ENCODE measurements at regions not wholly inside any gene's neighbourhood (a gene's known extent, or its start where the extent isn't known, plus 50 kb on each side); places are given as distances from the start of the nearest gene placed in this dataset.

- Histone ChIP-seq H2BK12ac (ENCODE audit: low read depth, low read length) (no peak overlapping the region), H3K4me2 (ENCODE audit: insufficient read depth in 1 of 2, low read depth in 2 of 2, low read length in 2 of 2) (no peak overlapping the region), H4K5ac (ENCODE audit: insufficient read length, low read depth, low read length) (no peak overlapping the region), H4K91ac (replicated peaks; ENCODE audit: insufficient read length, low read length) (no peak overlapping the region), H3K4me1 (replicated peaks in 1 of 4; ENCODE audit: control insufficient read depth in 3 of 4, insufficient read depth in 4 of 4, low read length in 3 of 4) (no peaks in the 10 kb centered on the region), H3K14ac (ENCODE audit: insufficient read length) (no peak overlapping the region), H3K4me3 (ENCODE audit: extremely low read depth in 1 of 4, insufficient read depth in 2 of 4, low read depth in 3 of 4, low read length in 4 of 4) (no peak overlapping the region), H2AFZ (ENCODE audit: low read length) (peak overlapping the region; percentile 91), H3K4ac (replicated peaks; ENCODE audit: insufficient read length, low read depth, low read length) (no peak overlapping the region), H3K36me3 (ENCODE audit: control insufficient read depth in 2 of 4, insufficient read depth in 4 of 4, low read length in 3 of 4) (no peaks in the 10 kb centered on the region), H2BK20ac (ENCODE audit: low read length) (no peak overlapping the region), H3K56ac (replicated peaks; ENCODE audit: insufficient read length, low read depth, low read length) (no peak overlapping the region), H3K79me2 (ENCODE audit: control insufficient read depth in 1 of 2, insufficient read depth in 2 of 2, low read length in 2 of 2) (no peaks in the 10 kb centered on the region), H3K9me3 (ENCODE audit: insufficient read depth in 2 of 2, low read depth in 1 of 2, low read length in 1 of 2) (no peaks in the 10 kb centered on the region), H3K79me1 (ENCODE audit: low read depth, low read length) (no peaks in the 10 kb centered on the region), H4K20me1 (replicated peaks in 1 of 2; ENCODE audit: control insufficient read depth in 1 of 2, insufficient read depth in 2 of 2, low read length in 2 of 2) (no peaks in the 10 kb centered on the region), H2AK5ac (ENCODE audit: low read depth, low read length) (no peak overlapping the region), H3K9ac (replicated peaks in 1 of 4; ENCODE audit: extremely low read depth in 1 of 4, low read depth in 3 of 4, low read length in 3 of 4) (no peak overlapping the region), H3K27me3 (replicated peaks in 1 of 4; ENCODE audit: control insufficient read depth in 3 of 4, extremely low read depth in 1 of 4, insufficient read depth in 3 of 4, low read length in 3 of 4) (no peaks in the 10 kb centered on the region), H4K8ac (ENCODE audit: extremely low read depth, insufficient read depth, low read length) (no peak overlapping the region), H2BK15ac (ENCODE audit: low read length) (no peak overlapping the region), H3K27ac (ENCODE audit: low read depth, low read length) (no peak overlapping the region), H3K23ac (ENCODE audit: insufficient read length) (no peak overlapping the region), H2BK5ac (ENCODE audit: low read depth, low read length) (no peak overlapping the region), H3K23me2 (ENCODE audit: low read depth, low read length) (no peaks in the 10 kb centered on the region), H3K18ac (ENCODE audit: extremely low read depth, low read length) (no peak overlapping the region), H2BK120ac (replicated peaks; ENCODE audit: low read depth, low read length) (no peak overlapping the region)
- ChIA-PET POLR2A (ENCODE audit: partially characterized antibody) (no interaction called here), CTCF (ENCODE audit: partially characterized antibody) (interaction anchor here (1.3 kb wide), 1 partner anchor 54 kb away, joined by 7 read pairs; no protein-coding TSS in a partner anchor)
- no peak for TF ChIP-seq GABPA (IDR thresholded peaks at IDR 0.05; ENCODE audit: borderline replicate concordance, insufficient read depth, low read length)
- TF ChIP-seq EP300 (IDR thresholded peaks at IDR 0.05; ENCODE audit: borderline replicate concordance in 1 of 2, low read depth in 2 of 2, low read length in 2 of 2): no peak
- no peak for TF ChIP-seq KDM1A (IDR thresholded peaks at IDR 0.05; ENCODE audit: borderline replicate concordance, low read length)
- TF ChIP-seq CHD1 (IDR thresholded peaks at IDR 0.05; ENCODE audit: low read depth, low read length): no peak
- TF ChIP-seq HDAC6 (IDR thresholded peaks at IDR 0.05; ENCODE audit: low read depth, low read length): no peak
- TF ChIP-seq CTCF (IDR thresholded peaks at IDR 0.05; ENCODE audit: control extremely low read depth in 1 of 3, insufficient read depth in 1 of 3, low read depth in 1 of 3, low read length in 3 of 3): peak in 1 of 3 experiments; percentile 3; a peak in 1 of 4 replicates
- TF ChIP-seq SP2 (IDR thresholded peaks at IDR 0.05; ENCODE audit: low read length): no peak
- TF ChIP-seq SAP30 (IDR thresholded peaks at IDR 0.05; ENCODE audit: insufficient read depth, insufficient replicate concordance, low read length): no peak
- FAIRE-seq (no peak), DNase-seq (ENCODE audit: low read depth in 1 of 2, low spot score in 2 of 2) (no peak)
- 89% methylated on average over 2 of the region's 2 CpGs; no CpG with 5 or more reads in 1 of the 2 experiments for WGBS, 2 experiments (ENCODE audit: extremely low coverage in 1 of 2, insufficient coverage in 1 of 2, insufficient read length in 1 of 2, insufficient replicate concordance in 2 of 2, low coverage in 1 of 2, low lambda C conversion rate in 2 of 2, missing lambda C conversion rate in 1 of 2)
Measured at GRCh38 chr10:107437921-107438320, 273.4 kb upstream of the SORCS1 start.
